Activated CD4-positive, alpha-beta T cell treated with anti-CD3 and anti-CD28 coated beads, Interleukin-2, amount 50 U/mL, for 24 hours (primary cell): ENCODE measurements at regions not wholly inside any gene's neighbourhood (a gene's known extent, or its start where the extent isn't known, plus 50 kb on each side); places are given as distances from the start of the nearest gene placed in this dataset.
"Not testable (repeated sequence)": the region's sequence is repeated elsewhere in the genome, so short reads cannot be mapped to it uniquely, and the experiment has no call there.

Experiments
- DNase-seq, 2 donors: peaks; one replicate each; pipeline ENCODE4 v3.0.0-alpha.2; 2020; ENCODE audit warnings: low read depth in 1 of 2, low spot score in 1 of 2

GRCh38 chr13:89454681-89455080, 1783.5 kb downstream of the SLITRK5 start:
- DNase-seq: no peak

DNA sequence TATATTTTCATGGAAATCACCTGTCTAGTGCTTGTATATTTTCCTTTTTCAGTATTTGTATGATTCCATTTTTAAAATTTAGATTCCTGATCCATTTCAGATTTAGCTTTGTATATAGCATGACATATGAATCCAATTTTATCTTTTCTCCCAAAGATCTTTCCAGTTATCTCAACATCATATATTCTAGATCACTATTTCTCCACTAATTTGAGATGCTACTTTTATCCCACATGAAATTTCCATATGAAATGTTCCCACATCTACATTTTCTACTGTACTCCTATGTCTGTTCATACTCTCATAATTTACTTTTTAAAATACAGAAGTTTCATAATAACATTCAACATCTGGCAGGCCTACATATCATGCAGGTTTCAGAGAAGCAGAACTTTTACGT, 1784.1 kb downstream of the SLITRK5 start:
- DNase-seq: no peak

- DNase-seq: no peak
Measured at GRCh38 chr13:89455741-89456140, 1784.6 kb downstream of the SLITRK5 start.

- DNase-seq: no peak
Measured at GRCh38 chr13:89457977-89458376, 1786.8 kb downstream of the SLITRK5 start.

DNA sequence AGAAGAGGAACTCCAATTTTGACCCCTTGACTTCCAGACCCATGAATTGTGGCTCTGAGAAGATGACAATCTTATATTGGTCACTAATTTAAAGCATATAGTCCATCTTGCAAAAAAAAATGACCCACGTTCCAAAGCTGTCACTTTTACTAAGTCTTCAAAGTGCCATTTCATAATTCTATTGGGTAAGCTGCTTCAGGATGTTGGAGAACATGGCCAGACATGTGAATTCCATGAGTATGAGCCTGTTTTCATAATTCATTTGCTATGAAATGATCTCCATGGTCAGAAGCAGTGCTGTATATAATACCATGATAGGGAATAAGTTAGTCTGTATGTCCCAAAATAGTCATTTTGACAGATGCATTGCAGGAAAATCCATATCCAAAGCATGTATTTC, 1787.3 kb downstream of the SLITRK5 start:
- DNase-seq: no peak

GRCh38 chr13:89460895-89461294, 1789.7 kb downstream of the SLITRK5 start:
- DNase-seq: not testable (repeated sequence)

GRCh38 chr13:89465366-89465765, 1794.2 kb downstream of the SLITRK5 start:
- no peak for DNase-seq

DNA sequence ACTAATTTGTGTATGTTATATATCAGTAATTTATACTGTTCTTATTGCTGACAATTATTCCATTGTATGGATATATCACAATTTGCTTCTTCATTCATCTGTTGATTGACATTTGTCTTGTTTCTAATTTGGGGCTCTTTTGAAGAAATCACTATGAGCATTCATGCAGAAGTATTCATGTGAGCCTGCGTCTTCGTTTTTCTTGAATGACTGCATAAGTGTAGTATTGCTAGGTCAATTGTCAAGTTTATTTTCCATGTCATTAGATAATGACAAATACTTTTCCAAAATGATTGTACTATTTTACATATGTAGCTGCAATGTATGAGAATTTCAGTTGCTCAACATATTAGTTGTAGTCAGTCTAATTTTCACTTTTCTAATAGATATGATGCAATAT, 1796.9 kb downstream of the SLITRK5 start:
- no peak for DNase-seq

DNA sequence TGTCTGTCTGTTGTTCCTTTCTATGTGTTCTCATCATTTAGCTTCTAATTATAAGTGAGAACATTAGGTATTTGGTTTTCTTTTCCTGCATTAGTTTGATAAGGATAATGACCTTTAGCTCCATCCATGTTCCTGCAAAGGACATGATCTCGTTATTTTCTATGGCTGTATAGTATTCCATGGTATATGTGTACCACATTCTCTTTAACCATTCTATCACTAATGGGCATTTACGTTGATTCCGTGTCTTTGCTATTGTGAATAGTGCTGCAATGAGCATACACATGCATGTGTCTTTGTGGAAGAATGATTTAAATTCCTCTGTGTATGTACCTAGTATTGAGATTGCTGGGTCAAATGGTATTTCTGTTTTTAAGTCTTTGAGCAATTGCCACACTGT, 1799.7 kb downstream of the SLITRK5 start:
- DNase-seq: no peak

DNA sequence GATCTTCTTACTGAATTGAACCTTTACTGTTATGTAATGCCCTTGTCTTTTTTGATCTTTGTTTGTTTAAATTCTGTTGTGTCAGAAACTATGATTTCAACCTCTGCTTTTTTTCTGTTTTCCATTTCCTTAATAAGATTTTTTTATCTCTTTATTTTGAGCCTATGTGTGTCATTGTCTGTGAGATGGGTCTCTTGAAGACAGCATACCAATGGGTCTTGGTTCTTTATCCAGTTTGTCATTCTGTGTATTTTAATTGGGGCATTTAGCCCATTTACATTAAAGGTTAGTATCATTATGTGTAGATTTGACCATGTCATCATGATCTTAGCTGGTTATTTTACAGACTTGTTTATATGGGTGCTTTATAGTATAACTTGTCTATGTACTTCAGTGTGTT, 1803.3 kb downstream of the SLITRK5 start:
- no peak for DNase-seq

- DNase-seq: no peak
Measured at GRCh38 chr13:89486065-89486464, 1814.9 kb downstream of the SLITRK5 start.

- no peak for DNase-seq
Measured at GRCh38 chr13:89486709-89487108, 1815.5 kb downstream of the SLITRK5 start.

DNA sequence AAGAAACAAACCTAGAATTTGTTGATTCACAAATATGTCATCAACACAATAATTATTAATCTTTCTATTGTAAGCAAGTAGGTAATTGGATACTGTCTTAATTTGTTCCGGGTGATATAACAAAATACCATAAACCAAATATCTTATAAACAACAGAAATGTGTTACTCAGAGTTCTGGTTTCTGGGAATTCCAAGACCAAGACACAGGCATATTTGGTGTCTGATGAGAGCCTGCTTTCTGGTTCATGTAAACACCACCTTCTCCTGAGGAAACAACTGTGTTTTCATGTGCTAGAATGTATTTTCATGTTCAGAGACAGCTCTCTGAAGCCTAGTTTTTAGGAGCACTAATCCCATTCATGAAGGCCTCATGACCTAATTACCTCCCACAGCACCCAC, 1819.5 kb downstream of the SLITRK5 start:
- no peak for DNase-seq

- no peak for DNase-seq
Measured at GRCh38 chr13:89496478-89496877, 1825.3 kb downstream of the SLITRK5 start.

DNA sequence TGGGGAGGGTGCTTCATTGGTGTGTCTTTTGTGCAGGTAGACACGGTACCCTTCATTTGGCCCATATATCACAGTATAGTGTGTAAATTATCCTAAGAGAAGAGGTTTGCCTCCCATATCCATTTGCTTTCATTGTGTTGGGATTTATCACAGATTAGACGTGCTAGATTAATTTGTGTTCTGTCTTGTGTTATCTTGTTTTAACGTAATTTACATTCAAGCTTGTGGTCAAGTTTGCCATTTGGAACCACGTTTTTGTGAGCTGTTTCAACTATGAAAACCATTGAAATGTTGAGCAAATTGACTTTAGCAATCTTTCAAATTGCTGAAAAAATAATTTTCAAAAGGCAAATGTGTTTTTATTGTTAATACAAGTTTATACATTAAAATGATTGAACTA, 1826.5 kb downstream of the SLITRK5 start:
- DNase-seq: no peak

- no peak for DNase-seq
Measured at GRCh38 chr13:89502286-89502685, 1831.1 kb downstream of the SLITRK5 start.

- DNase-seq: no peak
Measured at GRCh38 chr13:89514534-89515312, 1832.8 kb upstream of the MIR17HG start.

- DNase-seq: no peak
Measured at GRCh38 chr13:89515948-89516347, 1831.5 kb upstream of the MIR17HG start.

- no peak for DNase-seq
Measured at GRCh38 chr13:89518289-89519077, 1829.0 kb upstream of the MIR17HG start.

DNA sequence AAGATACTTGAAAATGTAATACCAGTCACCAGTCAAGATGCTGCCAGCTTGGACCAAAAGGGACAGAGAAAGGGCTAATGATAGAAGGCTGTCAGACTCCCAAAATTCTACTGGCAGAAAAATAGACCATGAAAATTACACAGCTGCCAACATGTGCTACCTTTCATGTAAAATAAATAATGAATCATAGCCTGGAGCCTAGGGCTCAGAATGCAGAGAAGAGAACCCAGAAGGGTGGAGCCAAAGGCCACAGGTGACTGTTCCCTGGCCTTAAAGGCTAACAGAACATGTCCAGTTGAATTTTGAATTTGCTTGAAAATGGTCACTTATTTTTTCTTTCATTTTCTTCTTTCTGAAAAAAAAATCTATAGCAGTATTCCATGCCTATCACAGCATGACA, 1827.0 kb upstream of the MIR17HG start:
- no peak for DNase-seq

- not testable (repeated sequence) for DNase-seq
Measured at GRCh38 chr13:89521672-89522071, 1825.8 kb upstream of the MIR17HG start.
